Effector CD4-positive, alpha-beta T cell (primary cell): ENCODE measurements at regions not wholly inside any gene's neighbourhood (a gene's known extent, or its start where the extent isn't known, plus 50 kb on each side); places are given as distances from the start of the nearest gene placed in this dataset.

ENCODE experiments used
- DNase-seq: peaks from one replicate; pipeline ENCODE4 v3.0.0-alpha.2; 2020

GRCh38 chr2:191565120-191565519, 112.8 kb upstream of the NABP1 start:
- DNase-seq: no peak

- DNase-seq: no peak
Measured at GRCh38 chr2:191565647-191566198, 112.2 kb upstream of the NABP1 start.

- peak; percentile 61 for DNase-seq
Measured at GRCh38 chr2:191566344-191566743, 111.6 kb upstream of the NABP1 start.

- DNase-seq: no peak
Measured at GRCh38 chr2:191567206-191567605, 110.7 kb upstream of the NABP1 start.

GRCh38 chr2:191569025-191569424, 108.9 kb upstream of the NABP1 start:
- DNase-seq: no peak

- no peak for DNase-seq
Measured at GRCh38 chr2:191571163-191571769, 106.7 kb upstream of the NABP1 start.

- DNase-seq: no peak
Measured at GRCh38 chr2:191572319-191572718, 105.6 kb upstream of the NABP1 start.

GRCh38 chr2:191573216-191573615, 104.7 kb upstream of the NABP1 start:
- DNase-seq: no peak

- DNase-seq: no peak
Measured at GRCh38 chr2:191574232-191574631, 103.7 kb upstream of the NABP1 start.

- no peak for DNase-seq
Measured at GRCh38 chr2:191577605-191578004, 100.3 kb upstream of the NABP1 start.

GRCh38 chr2:191578031-191578430, 99.9 kb upstream of the NABP1 start:
- no peak for DNase-seq

GRCh38 chr2:191580581-191580980, 97.4 kb upstream of the NABP1 start:
- no peak for DNase-seq

- DNase-seq: no peak
Measured at GRCh38 chr2:191581003-191581402, 96.9 kb upstream of the NABP1 start.

- DNase-seq: no peak
Measured at GRCh38 chr2:191582355-191582754, 95.6 kb upstream of the NABP1 start.

GRCh38 chr2:191591025-191591424, 86.9 kb upstream of the NABP1 start:
- DNase-seq: no peak

GRCh38 chr2:191593622-191594385, 84.1 kb upstream of the NABP1 start:
- DNase-seq: no peak

GRCh38 chr2:191597186-191597751, 80.7 kb upstream of the NABP1 start:
- no peak for DNase-seq

GRCh38 chr2:191598296-191598695, 79.6 kb upstream of the NABP1 start:
- no peak for DNase-seq

GRCh38 chr2:191601060-191601459, 76.9 kb upstream of the NABP1 start:
- no peak for DNase-seq

- DNase-seq: no peak
Measured at GRCh38 chr2:191604154-191604553, 73.8 kb upstream of the NABP1 start.

- DNase-seq: no peak
Measured at GRCh38 chr2:191607096-191607495, 70.8 kb upstream of the NABP1 start.

GRCh38 chr2:191610756-191611155, 67.2 kb upstream of the NABP1 start:
- DNase-seq: no peak

- no peak for DNase-seq
Measured at GRCh38 chr2:191611614-191612013, 66.3 kb upstream of the NABP1 start.

GRCh38 chr2:191612496-191612895, 65.4 kb upstream of the NABP1 start:
- no peak for DNase-seq
